ENCODE measurements at regions not wholly inside any gene's neighbourhood (a gene's known extent, or its start where the extent isn't known, plus 50 kb on each side); places are given as distances from the start of the nearest gene placed in this dataset.
"Not testable (repeated sequence)": the region's sequence is repeated elsewhere in the genome, so short reads cannot be mapped to it uniquely, and the experiment has no call there.

- Histone ChIP-seq H3K9me3 (no peaks in the 10 kb centered on the region), H3K27me3 (no peaks in the 10 kb centered on the region), H3K36me3 (no peaks in the 10 kb centered on the region), H3K4me3 (no peak overlapping the region)
- no peak for DNase-seq
Measured at GRCh38 chr18:64809801-64810200, 660.9 kb upstream of the LINC00305 start.

- Histone ChIP-seq H3K9me3 (no peaks in the 10 kb centered on the region), H3K27me3 (no peaks in the 10 kb centered on the region), H3K36me3 (no peaks in the 10 kb centered on the region), H3K4me3 (no peak overlapping the region)
- no peak for DNase-seq
Measured at GRCh38 chr18:64807560-64807959, 658.7 kb upstream of the LINC00305 start.

GRCh38 chr18:64806691-64807090 is 657.8 kb upstream of the LINC00305 start:
- Histone ChIP-seq H3K36me3 (no peaks in the 10 kb centered on the region), H3K27me3 (no peaks in the 10 kb centered on the region), H3K9me3 (no peaks in the 10 kb centered on the region), H3K4me3 (no peak overlapping the region)
- DNase-seq: no peak

- no peak overlapping the region for H3K4me3 ChIP-seq
- H3K9me3 ChIP-seq: no peaks in the 10 kb centered on the region
- DNase-seq: no peak
- no peaks in the 10 kb centered on the region for H3K36me3 ChIP-seq
- no peaks in the 10 kb centered on the region for H3K27me3 ChIP-seq
Measured at GRCh38 chr18:64806232-64806631, 657.3 kb upstream of the LINC00305 start.

GRCh38 chr18:64803471-64803870 is 654.6 kb upstream of the LINC00305 start:
- DNase-seq: no peak
- no peaks in the 10 kb centered on the region for H3K36me3 ChIP-seq
- H3K27me3 ChIP-seq: no peaks in the 10 kb centered on the region
- no peak overlapping the region for H3K4me3 ChIP-seq
- no peaks in the 10 kb centered on the region for H3K9me3 ChIP-seq

GRCh38 chr18:64800151-64800550 is 651.3 kb upstream of the LINC00305 start:
- no peaks in the 10 kb centered on the region for H3K36me3 ChIP-seq
- H3K4me3 ChIP-seq: no peak overlapping the region
- H3K9me3 ChIP-seq: no peaks in the 10 kb centered on the region
- H3K27me3 ChIP-seq: no peaks in the 10 kb centered on the region
- no peak for DNase-seq

- Histone ChIP-seq H3K4me3 (no peak overlapping the region), H3K27me3 (no peaks in the 10 kb centered on the region), H3K36me3 (no peaks in the 10 kb centered on the region), H3K9me3 (no peaks in the 10 kb centered on the region)
- no peak for DNase-seq
Measured at GRCh38 chr18:64799376-64799775, 650.5 kb upstream of the LINC00305 start.

GRCh38 chr18:64791236-64791635 is 642.3 kb upstream of the LINC00305 start:
- no peak for DNase-seq
- H3K9me3 ChIP-seq: no peaks in the 10 kb centered on the region
- H3K4me3 ChIP-seq: no peak overlapping the region
- no peaks in the 10 kb centered on the region for H3K36me3 ChIP-seq
- no peaks in the 10 kb centered on the region for H3K27me3 ChIP-seq

- Histone ChIP-seq H3K27me3 (peaks cover 3% of the 10 kb centered on the region; the same call in 1 of the 2 replicates), H3K4me3 (no peak overlapping the region), H3K36me3 (no peaks in the 10 kb centered on the region), H3K9me3 (no peaks in the 10 kb centered on the region)
- no peak for DNase-seq
Measured at GRCh38 chr18:64785686-64786085, 636.8 kb upstream of the LINC00305 start.

- no peaks in the 10 kb centered on the region for H3K36me3 ChIP-seq
- H3K4me3 ChIP-seq: no peak overlapping the region
- H3K9me3 ChIP-seq: no peaks in the 10 kb centered on the region
- no peak for DNase-seq
- peaks cover 3% of the 10 kb centered on the region; the same call in 1 of the 2 replicates for H3K27me3 ChIP-seq
Measured at GRCh38 chr18:64777556-64777955, 628.7 kb upstream of the LINC00305 start.

- H3K9me3 ChIP-seq: no peaks in the 10 kb centered on the region
- H3K27me3 ChIP-seq: no peaks in the 10 kb centered on the region
- no peak overlapping the region for H3K4me3 ChIP-seq
- no peaks in the 10 kb centered on the region for H3K36me3 ChIP-seq
- no peak for DNase-seq
Measured at GRCh38 chr18:64765908-64766307, 617.0 kb upstream of the LINC00305 start.

GRCh38 chr18:64752707-64753106 is 603.8 kb upstream of the LINC00305 start:
- no peaks in the 10 kb centered on the region for H3K36me3 ChIP-seq
- no peaks in the 10 kb centered on the region for H3K9me3 ChIP-seq
- no peak for DNase-seq
- no peaks in the 10 kb centered on the region for H3K27me3 ChIP-seq
- H3K4me3 ChIP-seq: no peak overlapping the region

- Histone ChIP-seq H3K36me3 (no peaks in the 10 kb centered on the region), H3K4me3 (no peak overlapping the region), H3K27me3 (no peaks in the 10 kb centered on the region), H3K9me3 (no peaks in the 10 kb centered on the region)
- DNase-seq: no peak
Measured at GRCh38 chr18:64749884-64750283, 601.0 kb upstream of the LINC00305 start.

GRCh38 chr18:64747803-64748202 is 598.9 kb upstream of the LINC00305 start:
- no peak overlapping the region for H3K4me3 ChIP-seq
- H3K9me3 ChIP-seq: no peaks in the 10 kb centered on the region
- H3K27me3 ChIP-seq: no peaks in the 10 kb centered on the region
- no peaks in the 10 kb centered on the region for H3K36me3 ChIP-seq
- no peak for DNase-seq

GRCh38 chr18:64742898-64743297 is 594.0 kb upstream of the LINC00305 start:
- Histone ChIP-seq H3K9me3 (no peaks in the 10 kb centered on the region), H3K4me3 (no peak overlapping the region), H3K36me3 (no peaks in the 10 kb centered on the region), H3K27me3 (no peaks in the 10 kb centered on the region)
- no peak for DNase-seq

- no peak for DNase-seq
- Histone ChIP-seq H3K4me3 (no peak overlapping the region), H3K27me3 (no peaks in the 10 kb centered on the region), H3K36me3 (no peaks in the 10 kb centered on the region), H3K9me3 (no peaks in the 10 kb centered on the region)
Measured at GRCh38 chr18:64734063-64734462, 585.2 kb upstream of the LINC00305 start.

- not testable (repeated sequence) for DNase-seq, H3K9me3 ChIP-seq, H3K27me3 ChIP-seq, H3K4me3 ChIP-seq, H3K36me3 ChIP-seq
Measured at GRCh38 chr18:64725657-64726056, 576.8 kb upstream of the LINC00305 start.

- Histone ChIP-seq H3K9me3 (no peaks in the 10 kb centered on the region), H3K36me3 (no peaks in the 10 kb centered on the region), H3K27me3 (no peaks in the 10 kb centered on the region), H3K4me3 (no peak overlapping the region)
- DNase-seq: no peak
Measured at GRCh38 chr18:64720781-64721464, 572.0 kb upstream of the LINC00305 start.

- no peak for DNase-seq
- Histone ChIP-seq H3K9me3 (no peaks in the 10 kb centered on the region), H3K4me3 (no peak overlapping the region), H3K27me3 (no peaks in the 10 kb centered on the region), H3K36me3 (no peaks in the 10 kb centered on the region)
Measured at GRCh38 chr18:64718808-64719207, 569.9 kb upstream of the LINC00305 start.
